Hematopoietic multipotent progenitor cell treated with erythropoietin and hydrocortisone succinate and interleukin-3 and kit ligand, for 4 days (in vitro differentiated cells): ENCODE measurements at regions not wholly inside any gene's neighbourhood (a gene's known extent, or its start where the extent isn't known, plus 50 kb on each side); places are given as distances from the start of the nearest gene placed in this dataset.

Source experiments
- DNase-seq: peaks from one replicate; pipeline ENCODE4 v3.0.0-alpha.2; 2015

DNA sequence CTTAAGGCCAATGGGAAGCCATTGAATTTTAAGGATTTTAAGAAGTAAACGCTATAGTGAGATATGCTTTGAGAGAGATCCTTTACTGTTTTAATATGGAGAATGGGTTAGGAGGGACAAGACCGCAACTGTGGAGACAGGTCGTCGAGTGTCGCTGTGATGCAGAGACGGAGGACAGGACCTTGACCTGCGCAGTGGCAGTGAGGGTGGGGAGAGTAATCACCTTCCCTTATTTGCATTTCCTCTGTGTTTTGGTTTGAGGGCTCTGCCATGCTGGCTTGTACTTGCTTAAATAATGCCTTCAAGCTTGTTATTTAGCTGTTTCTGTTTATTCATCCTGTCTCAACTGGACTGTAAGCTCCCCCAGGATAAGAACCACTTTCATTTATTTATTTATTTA, 345.0 kb downstream of the FBXW7 start:
- DNase-seq, result no peak

DNA sequence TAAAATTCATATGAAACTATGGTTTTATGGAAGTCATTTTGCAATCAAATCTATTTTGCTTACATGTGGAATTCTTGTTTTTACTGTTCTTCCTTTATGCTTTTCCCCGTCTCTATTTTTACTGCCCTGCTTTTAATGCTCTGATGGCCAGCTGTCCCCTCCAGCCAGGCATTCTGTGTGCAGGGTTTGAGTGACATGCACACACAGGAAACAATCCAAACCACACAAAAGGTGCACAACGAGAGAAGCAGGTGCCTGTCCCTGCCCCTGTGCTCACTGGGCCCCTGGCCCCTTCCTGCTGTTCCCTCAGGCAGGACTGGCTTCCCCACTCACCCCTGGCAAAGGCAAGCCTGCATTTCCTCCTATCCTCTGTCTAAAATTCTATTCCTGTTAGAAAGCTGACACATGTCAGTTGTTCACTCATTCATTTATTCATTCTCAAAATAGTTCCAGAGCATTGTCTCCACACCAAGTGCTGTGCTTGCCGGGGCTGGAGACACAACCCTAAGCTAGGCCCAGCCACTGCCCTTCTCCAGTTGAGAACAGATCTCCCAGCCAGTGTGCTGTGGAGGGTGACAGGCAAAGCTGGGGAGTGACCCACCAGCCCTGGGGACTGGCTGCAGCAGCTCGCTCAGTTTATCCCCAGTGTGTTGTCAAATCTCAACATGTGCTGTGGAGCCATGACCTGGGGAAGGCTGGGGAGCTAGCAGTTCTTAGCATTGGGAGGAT, 346.3 kb downstream of the FBXW7 start:
- no peak for DNase-seq

DNA sequence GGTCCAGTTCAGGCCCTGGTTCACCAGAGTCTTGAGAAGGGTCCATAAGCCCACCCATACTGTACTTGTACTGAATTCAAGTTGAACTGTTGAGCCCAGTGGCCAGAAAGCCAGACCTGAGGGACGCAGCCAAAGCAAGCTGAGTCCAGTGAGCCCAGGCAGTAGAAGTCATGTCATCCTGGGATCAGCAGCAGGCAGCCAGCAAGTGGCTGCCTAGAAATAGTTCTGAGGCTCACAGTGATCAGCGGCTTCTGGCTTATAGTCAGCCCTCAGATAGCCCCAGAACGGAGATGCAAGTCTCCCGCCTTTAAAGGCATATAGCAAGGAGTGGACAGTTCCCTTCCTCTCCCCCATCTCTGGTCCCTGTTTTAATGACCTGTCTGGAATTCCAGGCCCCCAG, 347.1 kb downstream of the FBXW7 start:
- DNase-seq, result no peak

DNA sequence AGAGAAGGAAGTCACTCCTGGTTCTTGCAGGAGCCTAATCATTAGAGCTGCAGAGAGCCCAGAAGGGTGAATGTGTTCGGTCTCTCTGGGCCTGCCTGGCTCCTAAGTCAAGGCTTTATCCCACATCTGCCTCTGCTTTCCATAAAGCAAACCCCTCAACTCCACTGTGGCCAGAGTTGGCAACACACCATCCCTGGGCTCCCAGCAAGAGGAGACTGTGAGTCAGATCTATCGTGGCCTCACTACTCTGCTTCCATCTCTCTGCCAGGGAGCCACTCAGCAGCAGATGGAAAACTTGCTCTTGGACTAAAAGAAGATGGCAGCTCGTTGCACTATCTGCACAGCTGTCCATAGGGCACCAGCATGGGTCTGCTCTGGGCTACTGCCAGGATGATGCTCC, 348.2 kb downstream of the FBXW7 start:
- no peak for DNase-seq

DNA sequence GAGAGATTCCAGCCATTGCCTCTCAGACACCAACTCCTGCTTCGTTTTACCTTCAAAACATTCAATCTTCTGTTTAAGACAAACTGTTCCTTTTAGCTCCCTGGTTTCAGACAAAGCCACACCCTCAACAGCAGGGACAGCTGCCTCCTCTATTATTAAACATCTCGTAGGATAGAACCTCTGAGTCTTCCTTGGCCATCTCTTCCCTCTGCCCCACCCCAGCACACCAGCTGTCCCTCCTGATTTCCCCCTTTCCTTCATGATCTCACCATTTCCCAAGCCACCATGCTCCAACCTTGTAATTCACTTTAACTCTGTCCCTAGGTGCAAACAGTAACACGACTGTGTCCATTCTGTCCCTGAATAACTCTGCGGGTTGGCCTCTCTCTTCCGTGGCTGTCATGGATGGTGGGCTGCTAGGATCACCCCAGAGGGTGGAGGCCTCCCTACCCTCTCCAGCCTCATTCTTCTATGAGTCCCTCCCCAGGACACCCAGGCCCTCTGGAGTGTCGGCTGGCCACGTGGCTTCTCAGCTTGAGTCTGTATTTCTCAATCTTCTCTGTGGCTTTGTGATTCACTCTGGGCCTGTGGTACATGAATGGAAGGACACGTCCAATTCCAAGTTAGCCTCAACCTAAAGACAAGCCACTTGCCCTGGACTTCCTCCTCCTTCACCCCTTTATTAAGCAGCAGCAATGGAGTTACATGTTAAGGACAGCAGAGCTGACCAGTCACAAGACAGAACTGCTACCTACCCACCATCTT, 349.9 kb downstream of the FBXW7 start:
- DNase-seq, result no peak

DNA sequence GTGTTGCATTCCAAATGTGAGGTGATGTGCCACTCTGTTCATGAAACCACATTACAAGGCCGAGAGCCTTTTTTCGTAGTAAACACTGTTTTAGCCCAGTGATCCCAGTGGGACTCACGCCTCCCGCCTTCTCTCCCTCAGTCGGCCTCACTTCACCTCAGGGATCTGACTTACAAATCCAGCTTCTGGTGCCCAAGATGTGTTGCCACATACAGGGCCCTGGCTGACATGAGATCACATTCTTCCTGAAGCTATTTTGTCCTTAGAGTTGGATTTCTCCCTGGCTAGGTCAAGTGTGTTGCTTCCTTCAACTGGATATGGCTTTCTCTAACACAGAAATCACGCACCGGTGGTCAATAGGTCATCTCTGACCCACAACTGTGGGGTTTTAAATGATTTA, 354.7 kb downstream of the FBXW7 start:
- no peak for DNase-seq

DNA sequence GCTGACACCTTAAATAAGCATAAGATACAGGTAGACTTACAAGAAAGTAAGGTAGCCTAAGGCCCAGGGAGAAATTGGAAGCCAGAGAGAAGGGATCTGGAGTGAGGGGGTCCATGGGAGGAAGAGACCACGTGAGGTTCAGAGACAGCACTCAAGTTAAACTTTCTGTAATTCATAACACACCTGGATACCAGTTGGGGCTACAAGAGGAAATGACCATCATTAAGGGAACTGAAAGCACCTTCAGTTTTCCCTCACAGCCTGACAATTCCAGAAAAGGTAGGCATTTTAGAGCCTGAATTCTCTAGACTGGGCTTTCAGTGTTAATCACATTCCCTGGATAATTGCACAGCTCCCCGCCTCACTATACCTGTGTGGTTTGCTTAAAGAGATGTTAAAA, 355.5 kb downstream of the FBXW7 start:
- DNase-seq, result no peak

DNA sequence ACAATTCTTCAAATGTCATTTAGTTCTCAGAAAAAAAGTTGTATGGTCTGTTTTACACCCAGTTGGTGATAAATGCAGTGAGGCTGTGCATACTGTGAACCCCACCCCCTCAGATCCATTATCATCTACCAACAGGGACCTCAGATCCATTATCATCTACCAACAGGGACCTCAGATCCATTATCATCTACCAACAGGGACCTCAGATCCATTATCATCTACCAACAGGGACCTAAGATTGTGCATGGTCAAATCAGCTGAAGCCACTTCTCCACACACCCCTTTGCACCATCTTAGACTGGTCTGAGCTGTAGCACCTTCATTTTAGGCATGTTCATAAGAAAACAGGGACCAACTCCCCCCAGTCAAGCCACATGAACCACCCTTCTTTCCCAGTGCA, 358.4 kb downstream of the FBXW7 start:
- peak; percentile 10 for DNase-seq

DNA sequence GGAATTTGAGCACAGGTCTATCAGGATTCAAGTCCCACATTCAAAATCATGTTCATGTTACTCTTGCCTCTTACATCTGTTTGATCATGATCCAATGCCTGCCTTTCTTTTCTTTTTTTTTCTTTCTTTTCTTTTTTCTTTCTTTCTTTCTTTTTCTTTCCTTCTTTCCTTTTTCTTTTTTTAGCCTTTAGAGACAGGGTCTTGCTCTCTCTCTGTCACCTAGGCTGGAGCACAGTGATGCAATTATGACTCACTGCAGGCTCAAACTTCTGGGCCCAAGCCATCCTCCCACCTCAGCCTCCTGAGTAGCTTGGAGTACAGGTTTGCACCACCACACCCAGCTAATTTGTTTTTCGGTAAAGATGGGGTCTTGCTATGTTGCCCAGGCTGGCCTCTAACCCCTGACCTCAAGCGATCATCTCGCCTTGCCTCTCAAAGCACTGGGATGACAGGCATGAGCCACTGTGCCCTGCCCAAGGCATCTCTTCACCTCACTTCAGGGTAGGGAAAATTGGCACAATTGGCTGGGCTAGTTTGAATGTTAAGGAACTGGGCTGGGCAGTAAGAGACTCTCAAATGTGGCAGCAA, 359.2 kb downstream of the FBXW7 start:
- DNase-seq, result no peak

DNA sequence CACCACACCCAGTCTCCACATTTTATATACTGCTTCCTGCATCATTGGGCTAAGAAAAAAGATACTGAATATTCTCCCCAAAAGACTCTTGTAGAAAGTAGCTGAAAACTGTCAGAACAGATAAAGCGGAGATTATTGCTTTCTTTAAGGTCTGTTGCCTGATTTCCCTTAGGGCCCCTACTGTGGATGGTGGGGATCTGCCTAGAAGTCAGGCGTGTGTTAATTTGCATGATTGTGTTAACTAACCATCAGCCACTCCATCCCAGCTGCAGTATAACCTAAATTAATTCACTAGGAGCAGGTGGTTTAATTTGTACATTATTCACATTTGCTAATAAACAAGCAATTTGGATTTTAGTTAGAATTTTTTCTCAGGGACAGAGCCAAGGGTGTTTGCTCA, 360.3 kb downstream of the FBXW7 start:
- no peak for DNase-seq

DNA sequence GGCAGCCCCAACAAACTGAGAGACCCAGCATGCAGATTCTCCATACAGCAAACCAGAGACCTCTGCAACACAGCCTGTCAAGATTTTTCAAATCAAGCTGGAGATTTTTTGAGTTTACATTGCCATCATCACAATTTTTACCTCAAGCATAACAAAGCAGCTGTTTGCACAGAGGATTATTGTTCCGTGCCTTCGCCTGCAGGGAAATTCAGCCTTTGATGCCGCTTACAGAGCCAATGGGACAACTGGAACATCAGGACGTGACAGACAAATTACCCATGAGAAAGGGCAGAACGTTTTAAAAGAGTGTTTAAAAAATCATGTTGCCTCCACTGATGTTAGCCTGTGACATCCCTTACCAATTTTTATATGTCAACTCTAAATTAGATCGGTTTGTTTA, 363.7 kb downstream of the FBXW7 start:
- DNase-seq, result no peak

DNA sequence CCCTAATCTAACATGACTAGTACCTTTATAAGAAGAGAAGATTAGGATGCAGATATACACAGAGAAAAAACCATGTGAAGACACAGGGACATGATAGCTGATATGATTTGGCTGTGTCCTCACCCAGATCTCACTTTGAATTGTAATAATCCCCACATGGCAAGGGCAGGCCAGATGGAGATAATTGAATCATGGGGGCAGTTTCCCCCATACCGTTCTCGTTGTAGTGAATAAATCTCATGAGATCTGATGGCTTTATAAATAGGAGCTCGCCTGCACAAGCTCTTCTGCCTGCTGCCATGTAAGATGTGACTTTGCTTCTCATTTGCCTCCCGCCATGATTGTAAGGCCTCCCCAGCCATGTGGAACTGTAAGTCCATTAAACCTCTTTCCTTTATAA, 364.3 kb downstream of the FBXW7 start:
- no peak for DNase-seq

DNA sequence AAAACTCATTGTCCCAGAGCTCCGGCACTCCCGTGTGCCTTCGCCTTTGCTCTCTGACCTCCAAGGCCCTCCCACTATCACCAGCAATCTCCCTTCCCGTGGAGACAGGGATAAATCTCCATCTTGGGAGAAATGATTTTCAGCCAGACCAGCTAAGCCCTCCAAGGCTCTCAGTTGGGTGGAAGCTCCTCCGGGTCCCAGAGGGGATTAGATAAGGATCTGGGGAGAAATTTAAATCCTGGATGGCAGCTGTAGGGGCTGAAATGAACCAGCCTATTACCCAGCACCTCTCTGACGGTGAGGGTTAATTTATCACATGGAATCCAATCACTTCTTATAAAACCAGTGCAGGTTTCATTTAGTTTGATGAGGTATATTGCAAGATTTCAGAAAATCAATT, 366.2 kb downstream of the FBXW7 start:
- DNase-seq, result no peak

DNA sequence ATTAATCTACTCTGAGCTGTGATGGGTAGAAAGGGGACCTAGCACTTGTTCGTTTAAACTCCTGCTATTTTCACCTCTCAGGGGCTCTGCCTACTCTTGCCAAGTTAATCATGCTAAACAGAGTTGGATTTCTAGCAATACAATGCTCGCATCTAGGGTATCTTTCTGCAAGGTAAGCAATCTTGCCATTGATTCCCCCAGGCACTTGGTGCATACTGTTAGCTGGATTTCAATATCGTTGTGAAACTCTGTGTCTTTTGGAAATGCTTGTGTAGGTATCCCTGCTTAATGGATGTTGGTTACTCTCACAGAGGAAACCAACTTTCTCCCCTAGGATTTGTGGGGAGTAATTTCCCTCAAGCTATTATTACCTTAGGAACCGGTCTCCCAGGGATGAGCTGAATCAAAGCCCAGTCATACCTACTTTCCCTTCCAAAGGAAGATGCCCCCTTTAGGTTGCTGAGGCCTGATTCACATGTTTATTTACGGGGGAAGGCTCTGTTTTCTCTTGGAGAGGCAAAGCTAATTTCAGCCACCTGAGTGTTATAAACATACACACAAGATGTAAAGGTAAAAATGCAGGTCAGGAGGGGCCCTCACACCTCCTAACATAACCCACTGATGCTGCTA, 366.8 kb downstream of the FBXW7 start:
- DNase-seq, result no peak

DNA sequence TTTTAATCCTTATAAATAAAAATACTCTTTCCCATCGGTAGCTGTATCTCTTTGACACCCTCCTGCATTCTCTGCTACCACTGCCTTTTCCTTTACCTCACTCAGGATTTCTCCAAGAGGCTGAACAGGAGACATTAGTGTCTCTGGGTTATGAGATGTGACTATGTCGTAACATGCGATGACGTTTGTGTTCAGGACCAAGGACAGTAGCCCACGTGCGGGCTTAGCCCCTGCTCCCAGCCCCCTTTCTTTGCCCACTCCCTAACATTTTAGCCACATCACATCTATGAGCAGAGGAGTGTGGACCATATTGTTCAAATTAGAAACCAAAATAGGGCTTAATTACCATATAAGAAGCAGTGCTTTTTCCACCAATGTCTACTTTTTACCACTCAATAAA, 369.3 kb downstream of the FBXW7 start:
- peak; percentile 37 for DNase-seq

DNA sequence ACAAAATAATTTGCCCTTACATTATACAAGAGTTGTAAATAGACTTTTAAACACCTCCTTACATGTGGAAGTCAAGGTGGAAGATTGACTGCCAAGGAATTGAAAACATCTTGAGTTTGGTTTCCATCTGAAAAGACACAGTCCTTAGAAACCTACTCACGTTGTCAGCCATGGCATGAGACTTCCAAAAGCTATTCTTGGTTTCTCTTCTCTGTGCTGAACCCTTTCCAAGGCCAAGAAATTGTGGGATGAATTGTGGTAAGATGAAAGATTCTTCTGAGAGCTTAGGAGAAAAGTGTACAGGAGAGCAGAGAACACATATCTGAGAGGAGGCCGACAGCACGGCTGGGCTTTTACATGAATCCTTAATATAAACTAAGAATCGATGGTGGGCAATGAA, 370.0 kb downstream of the FBXW7 start:
- no peak for DNase-seq

DNA sequence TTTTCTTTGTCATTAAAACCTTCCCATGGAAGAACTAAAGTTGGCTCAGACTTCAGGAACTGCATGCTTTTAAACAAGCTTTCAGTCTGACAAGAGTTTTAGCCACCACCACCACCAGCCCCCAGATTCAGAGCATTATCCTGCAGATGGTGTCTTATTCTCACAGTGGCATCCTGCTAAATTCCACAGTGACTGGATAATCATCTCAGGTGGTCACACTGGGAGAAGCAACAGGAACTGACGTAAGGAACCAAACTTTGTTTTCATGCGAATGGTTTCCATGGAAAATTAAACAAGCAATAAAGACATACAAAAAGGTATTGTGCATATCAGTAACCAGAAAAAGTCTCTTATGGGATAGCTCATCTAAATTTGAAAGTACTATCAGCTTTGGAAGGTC, 370.7 kb downstream of the FBXW7 start:
- no peak for DNase-seq

DNA sequence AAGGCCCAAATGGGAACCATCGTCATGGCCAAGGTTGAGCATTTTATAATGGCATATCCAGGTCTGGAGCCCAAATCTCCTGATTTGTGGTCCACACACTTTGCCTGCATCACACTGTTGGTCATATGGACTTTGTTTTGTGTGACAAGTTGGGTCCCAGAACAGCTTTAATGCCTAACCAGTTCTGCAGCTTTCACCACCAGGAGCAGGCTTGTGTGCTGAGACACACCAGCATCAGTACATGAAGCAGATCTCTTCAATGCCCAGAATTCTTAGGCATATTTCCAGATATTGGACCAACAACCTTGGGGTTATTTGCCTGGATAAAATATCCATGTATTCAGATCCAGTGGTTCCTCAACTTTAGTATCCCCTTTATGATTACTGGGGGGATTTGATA, 371.3 kb downstream of the FBXW7 start:
- no peak for DNase-seq

DNA sequence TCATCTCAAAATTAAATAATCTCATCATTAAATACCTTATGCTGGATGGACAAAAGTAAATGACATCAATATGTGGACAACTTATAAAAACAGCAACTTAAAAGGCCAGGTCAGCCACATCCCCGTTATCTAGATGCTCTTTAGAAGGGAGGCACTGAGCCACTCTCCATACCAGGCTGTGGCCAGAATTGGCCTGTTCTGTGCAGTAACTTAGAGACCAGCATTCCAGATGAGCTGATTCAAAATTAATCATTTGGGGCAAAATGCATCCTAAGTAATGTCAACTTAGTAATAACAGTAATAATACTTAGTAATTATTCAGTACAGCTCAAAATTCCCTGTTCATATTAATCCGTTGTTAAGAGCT, 373.6 kb downstream of the FBXW7 start:
- DNase-seq, result no peak

DNA sequence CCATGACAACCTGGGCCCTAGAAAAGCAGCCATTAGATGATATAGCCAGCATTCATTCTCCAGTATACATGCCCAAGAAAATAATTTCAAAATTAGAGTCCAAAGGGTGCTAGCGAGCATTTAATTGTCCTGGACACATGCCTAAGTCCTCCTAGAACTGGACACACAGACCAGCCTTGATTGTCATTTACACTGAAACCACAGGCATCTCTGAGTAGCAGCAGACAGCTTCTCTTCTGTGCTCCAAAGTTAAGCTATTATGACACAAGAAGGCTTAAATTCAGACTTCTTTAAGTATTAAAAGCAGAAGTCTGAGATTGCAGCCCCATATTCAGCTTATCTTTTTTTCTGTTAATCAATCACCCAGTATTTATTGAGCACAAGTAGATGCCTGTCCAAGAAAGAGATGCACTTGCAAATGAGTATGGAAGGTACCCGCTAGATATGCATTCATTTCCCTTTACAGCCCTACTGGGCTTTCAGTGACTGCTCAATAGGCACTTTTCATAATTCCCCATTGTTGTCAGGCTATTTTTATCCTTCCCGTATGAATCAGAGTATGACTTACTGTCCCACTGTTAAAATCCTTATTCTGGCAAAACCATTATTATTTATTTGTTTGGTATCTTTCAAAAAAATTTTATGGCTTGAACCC, 374.1 kb downstream of the FBXW7 start:
- DNase-seq, result no peak

DNA sequence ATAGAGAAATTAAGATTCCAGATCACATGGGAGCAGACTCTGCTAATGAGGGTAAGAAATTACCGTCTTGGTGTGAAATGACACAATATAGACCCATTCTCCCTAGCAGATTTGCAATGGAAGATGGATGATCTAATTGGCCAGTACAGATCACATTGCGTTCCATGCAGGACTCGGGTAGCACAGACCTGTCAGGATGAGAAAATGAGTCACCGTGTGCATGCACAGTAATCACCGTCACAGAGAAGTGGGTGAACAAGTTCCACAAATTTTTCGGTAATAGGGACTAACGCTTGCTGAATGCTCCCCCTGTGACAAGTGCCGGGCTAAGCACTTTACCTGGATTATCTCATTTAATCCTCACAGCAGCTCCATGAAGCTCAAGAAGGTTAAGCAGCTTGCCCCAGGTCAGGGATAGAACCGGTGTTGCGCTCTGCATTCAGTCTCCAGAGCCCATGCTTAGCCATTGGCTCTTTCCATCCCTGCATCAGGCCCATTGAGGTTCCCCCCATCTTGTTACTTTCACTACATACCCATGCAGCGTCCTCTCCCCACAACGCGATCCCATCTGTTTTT, 375.6 kb downstream of the FBXW7 start:
- DNase-seq, result no peak

DNA sequence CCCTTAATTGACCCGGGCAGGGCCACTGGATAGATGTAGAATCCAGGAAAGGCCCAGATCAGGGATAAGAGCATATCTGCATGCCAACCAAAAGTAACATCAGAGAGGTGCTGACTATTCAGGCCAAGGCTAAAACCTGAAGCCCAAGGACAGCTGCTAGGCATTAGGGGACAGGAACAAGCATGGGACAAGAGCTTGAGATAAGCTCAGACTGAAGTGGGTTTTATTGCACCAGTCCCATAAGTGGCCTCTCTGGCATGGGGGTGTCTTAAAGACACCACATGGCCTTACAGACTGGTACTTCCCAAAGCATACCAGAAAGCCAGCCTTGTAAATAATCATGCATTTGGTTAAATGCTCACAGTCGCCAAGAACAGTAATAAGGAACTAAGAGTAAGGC, 376.1 kb downstream of the FBXW7 start:
- no peak for DNase-seq

DNA sequence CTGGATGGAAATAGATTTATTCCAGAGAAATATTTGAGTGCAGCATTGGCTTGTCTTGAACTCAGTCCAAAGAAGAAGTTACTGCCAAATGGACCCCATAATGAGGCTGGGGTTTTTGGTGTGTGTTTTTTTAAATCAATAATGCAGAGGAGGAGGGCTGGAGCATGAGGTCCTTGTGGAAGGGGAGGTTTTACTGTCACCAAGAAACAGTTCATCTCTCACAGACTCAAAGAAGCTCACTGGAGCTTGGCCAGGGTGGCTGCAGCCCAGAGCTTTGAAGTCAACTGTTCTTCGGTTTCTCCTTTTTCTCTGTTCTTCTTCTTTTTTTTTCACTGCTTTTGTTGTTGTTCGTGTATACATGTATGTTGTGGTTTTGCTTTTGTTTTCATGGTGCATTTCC, 377.7 kb downstream of the FBXW7 start:
- DNase-seq, result no peak
